Superior temporal gyrus (tissue), 1 donor: ENCODE measurements at regions not wholly inside any gene's neighbourhood (a gene's known extent, or its start where the extent isn't known, plus 50 kb on each side); places are given as distances from the start of the nearest gene placed in this dataset.
"Not testable (repeated sequence)": the region's sequence is repeated elsewhere in the genome, so short reads cannot be mapped to it uniquely, and the experiment has no call there.

Experiments used
- DNase-seq: peaks from one replicate; pipeline ENCODE4 v3.0.0-alpha.2; 2016; ENCODE audit errors: extremely low spot score

- no peak for DNase-seq
Measured at GRCh38 chr1:14345946-14346550, 252.4 kb upstream of the KAZN start.

- DNase-seq: no peak
Measured at GRCh38 chr1:14347186-14347585, 251.3 kb upstream of the KAZN start.

- no peak for DNase-seq
Measured at GRCh38 chr1:14347776-14348175, 250.7 kb upstream of the KAZN start.

GRCh38 chr1:14350197-14350596, 248.3 kb upstream of the KAZN start:
- DNase-seq: no peak

- no peak for DNase-seq
Measured at GRCh38 chr1:14352897-14353296, 245.6 kb upstream of the KAZN start.

GRCh38 chr1:14361005-14361404, 237.5 kb upstream of the KAZN start:
- DNase-seq: not testable (repeated sequence)

- DNase-seq: no peak
Measured at GRCh38 chr1:14362331-14362730, 236.2 kb upstream of the KAZN start.

GRCh38 chr1:14363036-14363590, 235.4 kb upstream of the KAZN start:
- no peak for DNase-seq

GRCh38 chr1:14363707-14364413, 234.6 kb upstream of the KAZN start:
- no peak for DNase-seq

GRCh38 chr1:14365301-14365988, 233.0 kb upstream of the KAZN start:
- no peak for DNase-seq

GRCh38 chr1:14366091-14367018, 232.1 kb upstream of the KAZN start:
- peak; percentile 57 for DNase-seq

GRCh38 chr1:14367451-14367850, 231.0 kb upstream of the KAZN start:
- DNase-seq: no peak

GRCh38 chr1:14369526-14370213, 228.8 kb upstream of the KAZN start:
- DNase-seq: no peak

- DNase-seq: no peak
Measured at GRCh38 chr1:14371771-14372497, 226.6 kb upstream of the KAZN start.

- DNase-seq: no peak
Measured at GRCh38 chr1:14372526-14372925, 226.0 kb upstream of the KAZN start.

- DNase-seq: no peak
Measured at GRCh38 chr1:14373081-14373758, 225.3 kb upstream of the KAZN start.

- no peak for DNase-seq
Measured at GRCh38 chr1:14375226-14375625, 223.3 kb upstream of the KAZN start.

- no peak for DNase-seq
Measured at GRCh38 chr1:14377386-14377785, 221.1 kb upstream of the KAZN start.

GRCh38 chr1:14380408-14380807, 218.1 kb upstream of the KAZN start:
- DNase-seq: no peak

- no peak for DNase-seq
Measured at GRCh38 chr1:14390816-14391215, 207.7 kb upstream of the KAZN start.
